ENCODE measurements at regions not wholly inside any gene's neighbourhood (a gene's known extent, or its start where the extent isn't known, plus 50 kb on each side); places are given as distances from the start of the nearest gene placed in this dataset.
A peak's percentile ranks its signal among the peaks of the same experiment; 100 is the strongest.

DNA sequence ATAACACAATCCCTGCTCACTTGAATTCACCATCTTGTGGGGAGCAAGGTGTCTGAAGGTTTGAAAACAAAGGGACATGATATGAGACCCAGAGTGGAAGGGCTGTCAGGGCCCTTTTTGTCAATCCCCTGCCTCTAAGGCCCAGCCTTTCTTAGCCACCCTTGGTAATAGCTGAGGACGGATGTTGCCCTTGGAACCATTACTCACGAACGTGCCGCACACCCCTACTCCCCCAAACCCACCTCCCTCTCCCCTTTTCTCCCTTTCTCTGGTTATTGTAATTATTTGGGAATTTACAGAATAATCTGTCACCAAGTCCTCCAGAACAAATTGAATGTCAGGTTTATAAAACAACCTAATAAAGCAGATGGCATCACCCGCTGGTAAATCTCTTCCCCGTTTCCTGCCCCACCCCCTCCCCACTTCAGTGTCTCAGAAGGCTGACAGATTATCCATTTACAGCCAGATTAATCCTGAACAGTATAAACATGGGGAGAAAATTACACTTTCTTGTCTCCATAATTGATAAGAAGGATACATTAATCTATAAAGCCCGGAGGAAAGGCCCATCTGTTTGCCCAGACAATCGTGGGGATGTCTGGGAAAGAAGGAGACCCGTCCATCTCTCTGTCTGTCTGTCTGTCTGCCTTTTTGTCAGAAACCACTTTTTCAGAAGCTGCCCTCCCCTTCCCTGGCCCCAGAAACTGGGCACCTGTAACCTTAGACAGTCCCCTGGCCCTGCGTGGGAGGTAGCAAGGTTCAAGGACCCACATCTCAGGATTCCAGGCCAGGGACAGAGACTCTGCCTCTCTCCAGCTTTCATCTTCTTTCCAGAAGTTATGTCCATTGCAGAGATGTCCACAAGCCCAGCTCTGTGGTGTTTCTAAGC is 60.6 kb upstream of the CD34 start:
- no peak for DNase-seq (ENCODE audit: low read depth)

DNA sequence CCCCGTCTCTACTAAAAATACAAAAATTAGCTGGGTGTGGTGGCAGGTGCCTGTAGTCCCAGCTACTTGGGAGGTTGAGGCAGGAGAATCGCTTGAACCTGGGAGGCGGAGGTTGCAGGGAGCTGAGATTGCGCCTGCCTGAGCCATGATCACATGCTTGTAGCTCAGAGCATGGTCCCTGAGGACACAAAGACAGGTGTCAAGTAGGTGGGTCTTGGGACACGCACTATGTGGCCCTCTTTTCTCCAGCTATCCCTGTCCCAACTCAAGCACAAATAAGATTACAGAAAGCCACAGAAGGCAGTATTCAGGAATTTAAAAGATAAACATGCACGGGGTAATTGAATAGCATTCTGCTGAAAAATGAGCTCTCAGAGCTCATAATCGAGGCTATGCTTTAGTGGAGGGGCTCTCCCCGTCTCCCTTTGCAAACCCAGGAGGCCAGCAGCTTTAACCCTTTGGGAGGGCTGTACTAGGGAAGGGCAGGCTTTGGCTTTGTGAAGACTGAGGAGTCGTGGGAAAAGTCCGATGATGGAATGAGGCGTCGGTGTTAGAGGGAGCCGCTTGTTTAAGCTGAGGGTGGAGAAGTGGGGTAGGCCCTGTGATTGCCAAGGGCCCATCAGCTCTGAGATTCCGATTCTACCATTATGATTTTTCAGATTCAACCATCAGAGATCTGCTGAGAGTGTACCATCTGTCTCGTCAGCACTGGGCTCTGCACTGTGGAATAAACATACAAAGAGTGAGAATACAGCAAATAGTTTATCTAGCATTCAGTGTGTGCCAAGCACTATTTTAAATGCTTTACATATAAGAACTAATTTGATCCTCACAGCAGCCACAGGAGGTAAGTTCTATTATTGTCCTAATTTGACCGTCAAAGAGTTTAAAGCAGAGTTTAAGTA is 59.7 kb upstream of the CD34 start:
- DNase-seq (ENCODE audit: low read depth), result no peak

DNA sequence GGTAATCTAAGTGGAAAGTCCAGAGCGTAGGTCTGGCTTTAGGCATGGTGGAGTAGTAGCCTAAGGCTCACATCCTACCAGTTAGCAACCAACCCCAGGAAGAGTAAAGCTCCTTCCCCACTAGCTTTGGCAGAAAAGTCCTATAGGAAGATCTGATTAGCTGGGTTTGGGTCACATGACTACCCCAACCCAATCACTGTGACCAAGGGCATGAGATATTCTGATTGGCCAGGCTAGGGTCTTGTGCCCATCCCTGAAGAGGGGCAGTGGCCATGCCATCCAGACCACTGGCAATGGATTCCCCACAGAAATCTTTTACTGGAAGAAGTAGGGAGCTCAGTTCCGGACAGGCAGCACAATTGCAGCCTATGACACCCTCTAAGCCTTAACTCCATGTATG is 58.6 kb upstream of the CD34 start:
- DNase-seq (ENCODE audit: low read depth), result no peak

DNA sequence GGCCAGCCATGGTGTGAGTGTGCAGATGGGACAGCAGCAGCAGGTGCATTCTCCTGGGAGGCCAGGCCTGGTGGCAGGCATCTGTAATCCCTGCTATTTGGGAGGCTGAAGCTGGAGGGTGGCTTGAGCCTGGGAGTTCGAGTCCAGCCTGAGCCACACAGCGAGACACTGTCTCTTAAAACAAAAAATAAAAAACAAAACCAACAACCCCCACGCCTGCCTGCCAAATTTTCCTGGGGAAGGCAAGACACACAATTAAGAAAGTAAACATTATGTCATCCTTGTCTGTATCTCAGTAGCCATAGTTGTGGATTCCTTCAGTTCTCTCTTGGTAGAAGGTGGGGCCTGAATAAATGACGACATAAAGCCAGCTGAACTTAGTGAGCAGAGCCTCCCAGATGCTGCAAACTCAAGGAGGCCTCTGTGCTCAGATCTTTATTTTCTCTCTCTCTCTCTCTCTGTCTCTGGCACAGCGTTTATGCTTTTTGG is 57.6 kb upstream of the CD34 start:
- no peak for DNase-seq (ENCODE audit: low read depth)

DNA sequence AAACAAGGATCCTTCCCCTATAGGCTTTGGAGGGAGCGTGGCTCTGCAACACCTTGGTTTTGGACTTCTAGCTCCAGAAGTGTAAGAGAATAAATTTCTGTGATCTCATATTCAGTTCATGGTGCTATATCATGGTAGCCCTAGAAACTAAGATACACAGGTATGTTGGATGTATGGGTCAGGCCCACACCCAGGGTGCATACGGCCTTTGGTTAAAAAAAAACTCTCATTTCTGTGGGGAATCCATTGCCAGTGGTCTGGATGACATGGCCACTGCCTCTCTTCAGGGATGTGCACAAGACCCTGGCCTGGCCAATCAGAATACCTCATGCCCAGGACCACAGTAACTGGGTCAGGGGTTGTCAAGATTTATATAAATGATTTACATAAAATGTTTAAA is 56.8 kb upstream of the CD34 start:
- DNase-seq (ENCODE audit: low read depth), result no peak

DNA sequence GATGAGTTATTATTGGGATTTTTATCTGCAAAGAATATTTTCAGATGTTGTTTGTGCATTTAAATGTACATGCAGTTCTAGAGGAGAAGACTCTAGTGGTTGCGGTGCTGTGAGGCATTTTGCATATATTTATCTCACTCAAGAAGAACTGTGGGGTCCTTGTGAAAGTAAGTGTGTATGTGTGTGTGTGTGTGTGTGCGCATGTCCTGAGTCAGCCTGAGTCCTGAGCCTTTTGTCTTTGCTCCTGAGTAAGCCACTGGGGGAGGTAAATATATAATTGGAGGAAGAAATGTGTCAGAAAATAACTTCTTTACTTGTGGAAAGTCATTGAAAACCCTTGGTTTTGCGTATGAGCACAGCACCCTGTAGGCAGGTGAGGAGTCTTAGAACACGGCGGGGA is 55.6 kb upstream of the CD34 start:
- DNase-seq (ENCODE audit: low read depth), result no peak

DNA sequence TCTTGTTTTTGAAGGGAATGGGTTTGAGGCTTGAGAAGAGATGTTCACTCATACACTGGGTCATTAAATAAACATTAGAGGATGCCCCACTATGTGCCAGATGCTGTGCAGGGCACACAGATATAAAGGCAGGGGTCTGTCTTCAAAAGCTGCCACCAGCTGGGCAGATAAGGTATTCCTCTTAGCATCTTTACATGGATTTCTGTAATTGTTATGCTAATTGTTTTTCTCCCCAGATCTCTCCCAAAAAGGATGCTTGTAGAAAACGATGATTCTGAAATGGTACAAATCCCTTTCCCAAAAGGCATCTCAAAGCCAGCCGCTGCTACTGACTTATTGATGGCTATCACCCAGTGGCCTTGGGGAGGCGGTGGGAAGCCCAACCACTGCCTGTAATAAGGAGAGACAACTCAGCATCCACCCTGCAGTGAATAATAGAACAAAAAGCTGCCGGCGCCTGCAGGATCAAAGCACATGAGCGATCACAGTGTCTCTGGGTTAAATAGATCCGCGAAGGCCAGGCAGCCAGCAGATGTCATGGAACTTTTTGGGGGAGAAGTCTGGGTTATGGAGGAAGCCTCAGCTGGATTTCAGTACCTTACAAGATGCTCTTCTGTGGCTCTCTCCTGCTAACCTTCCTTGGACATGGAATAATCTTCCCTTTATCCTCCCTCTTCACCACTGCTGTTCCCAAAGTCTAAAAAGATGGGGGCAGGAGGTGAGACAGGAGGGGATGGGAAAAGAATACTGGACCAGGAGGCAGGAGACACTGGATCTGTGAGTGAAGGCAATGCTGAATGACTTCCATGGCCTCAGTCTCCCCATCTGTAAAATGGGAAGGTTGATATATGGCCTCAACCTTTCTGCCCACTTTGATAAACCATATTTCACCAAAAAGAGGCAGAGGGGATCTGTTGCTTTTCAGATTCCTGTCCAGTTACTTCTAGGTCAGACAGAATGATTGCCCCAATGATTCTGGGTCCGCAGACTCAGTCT is 54.8 kb upstream of the CD34 start:
- no peak for DNase-seq (ENCODE audit: low read depth)

DNA sequence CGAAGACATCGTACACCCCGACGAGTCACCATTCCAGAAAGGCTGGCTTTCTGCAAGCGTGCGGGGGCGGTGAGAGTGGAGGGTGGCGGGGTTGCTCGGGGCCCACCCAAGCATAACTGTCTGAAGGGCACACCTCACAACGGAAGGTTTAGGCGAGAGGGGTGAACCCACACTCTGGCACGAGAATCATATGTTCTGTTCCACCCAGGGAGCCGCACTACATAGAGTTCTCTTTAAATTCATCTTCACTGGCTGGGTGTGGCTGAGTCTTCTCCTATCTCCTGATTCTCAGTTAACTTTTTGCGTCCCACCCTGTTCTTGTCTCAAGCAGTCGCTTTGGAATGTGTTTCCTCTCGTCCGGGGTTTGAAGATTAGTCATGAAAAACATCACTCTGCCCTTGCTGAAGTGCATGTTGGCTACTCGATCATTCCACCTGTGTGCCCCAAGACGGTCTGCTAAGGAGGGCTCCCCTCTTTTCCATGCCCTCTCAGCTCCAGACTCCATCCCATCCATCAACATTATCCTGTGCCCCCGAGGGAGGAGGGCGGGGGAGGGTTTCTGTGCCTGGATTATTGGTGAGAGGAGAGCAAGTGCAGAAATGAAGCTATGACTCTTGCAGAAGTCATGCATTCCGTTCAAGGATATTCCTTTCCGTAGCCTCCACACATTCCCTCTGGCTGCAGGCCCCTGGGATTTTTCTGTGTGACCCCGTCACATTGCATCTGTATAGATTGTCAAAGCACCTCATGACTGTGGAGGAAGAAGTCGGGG is 53.5 kb upstream of the CD34 start:
- no peak for DNase-seq (ENCODE audit: low read depth)

DNA sequence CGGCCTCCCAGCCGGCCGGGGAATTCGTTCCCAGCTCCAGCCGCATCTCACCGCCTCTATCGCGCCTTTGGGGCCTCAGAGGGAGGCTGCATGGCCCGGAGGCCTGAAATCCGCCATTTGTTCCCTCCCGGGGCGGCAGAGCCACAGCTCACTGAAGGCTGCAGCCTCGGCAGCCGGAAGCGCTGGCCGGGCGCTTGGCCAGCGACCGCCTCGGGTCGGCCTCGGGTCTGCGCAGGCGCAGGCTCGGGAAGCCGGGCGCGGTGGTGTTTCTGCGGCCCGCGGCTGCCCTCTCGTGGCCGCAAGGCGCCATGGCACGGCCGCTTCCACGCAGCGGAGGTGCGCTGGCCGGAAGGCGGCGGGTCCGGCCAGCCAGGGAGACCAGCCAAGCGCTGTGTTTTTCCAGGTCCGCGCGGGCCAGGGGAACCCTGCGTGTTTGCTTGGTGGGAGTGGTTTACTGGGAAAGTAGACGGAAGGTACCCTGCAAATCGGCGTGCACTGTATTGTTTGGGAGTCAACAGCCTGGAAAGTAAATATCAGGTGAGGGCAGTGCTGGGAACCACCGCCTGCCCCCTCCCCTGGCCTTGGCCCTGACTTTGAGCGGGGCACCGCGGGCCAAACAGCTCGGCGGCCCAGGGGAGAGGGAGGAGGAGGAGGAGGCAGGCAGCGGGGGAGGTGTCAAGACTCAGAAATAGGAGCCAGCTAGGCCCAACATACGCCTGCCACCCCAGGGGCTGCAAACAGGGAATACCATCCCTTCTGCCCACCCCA is 52.7 kb upstream of the CD34 start:
- DNase-seq (ENCODE audit: low read depth), result peak; percentile 76

DNA sequence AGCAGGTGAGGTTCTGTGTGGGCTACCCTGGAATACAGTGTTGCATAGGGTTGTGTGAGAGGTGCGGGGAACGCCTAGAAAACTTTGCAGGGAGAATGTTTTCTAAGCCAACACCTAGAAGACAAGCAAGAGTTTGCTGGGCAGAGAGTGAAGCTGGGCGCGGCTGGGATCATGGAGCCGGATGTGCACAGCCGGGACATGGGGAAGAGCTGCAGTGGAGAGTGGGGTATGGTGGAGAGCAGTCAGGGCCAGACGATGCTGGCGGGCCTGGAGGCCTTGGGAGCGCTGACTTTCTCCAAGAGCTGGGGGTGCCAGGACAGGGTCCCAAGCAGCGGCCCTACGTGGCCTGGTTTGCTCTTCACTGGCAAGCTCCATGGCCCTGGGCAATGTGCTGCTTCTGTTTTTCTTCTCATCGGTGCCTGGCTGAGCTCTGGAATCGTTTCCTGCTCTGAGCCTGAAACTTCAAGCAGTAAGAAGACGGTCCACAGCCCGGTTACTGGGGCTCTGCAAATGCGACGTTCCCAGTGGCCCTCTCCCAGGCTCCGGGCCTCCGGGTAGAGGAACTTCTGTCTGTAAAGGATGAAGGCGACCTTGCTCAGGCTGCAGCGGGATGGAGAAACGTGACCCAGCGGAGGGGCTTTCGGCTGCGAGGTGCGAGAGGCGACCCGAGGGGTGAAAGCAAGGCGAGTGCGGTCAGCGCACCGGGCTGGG is 51.9 kb upstream of the CD34 start:
- no peak for DNase-seq (ENCODE audit: low read depth)

Measured in forelimb muscle (tissue), 1 donor.